Gastrocnemius medialis (tissue), 4 donors: ENCODE measurements at regions not wholly inside any gene's neighbourhood (a gene's known extent, or its start where the extent isn't known, plus 50 kb on each side); places are given as distances from the start of the nearest gene placed in this dataset.

Source experiments
- ATAC-seq, 2 donors: fragments of 150-250 bp; one replicate each; pipeline ENCODE4 v1.9.1; 2016
- DNase-seq, 2 donors: peaks; one replicate each; pipeline ENCODE4 v3.0.0-alpha.2; 2019
- H3K27ac ChIP-seq, 4 donors: fragments of 200-600 bp; sonication (generic); 1 replicate in 1 of 4; 2 replicates in 3 of 4; pipeline ENCODE4 v1.5.1; 2016 to 2018; ENCODE audit warnings: mild to moderate bottlenecking in 2 of 4, moderate library complexity in 1 of 4
- H3K27me3 ChIP-seq, 3 donors: fragments of 200-600 bp; sonication (generic) in 2 of 3; 1 replicate in 1 of 3; 2 replicates in 2 of 3; pipeline versions ENCODE4 v1.5.1 to v1.6.0; 2016 to 2019; ENCODE audit warnings: mild to moderate bottlenecking in 1 of 3, moderate library complexity in 1 of 3
- H3K36me3 ChIP-seq, 2 donors: fragments of 200-600 bp; sonication (generic) in 1 of 2; one replicate each; pipeline ENCODE4 v1.5.1; 2017 to 2018
- H3K4me1 ChIP-seq, 2 donors: fragments of 200-600 bp; sonication (generic) in 1 of 2; one replicate each; pipeline ENCODE4 v1.5.1; 2016 to 2017; ENCODE audit warnings: mild to moderate bottlenecking in 2 of 2
- H3K4me3 ChIP-seq, 4 donors: fragments of 200-600 bp; sonication (generic) in 3 of 4; 1 replicate in 1 of 4; 2 replicates in 3 of 4; pipeline ENCODE4 v1.5.1; 2016 to 2019; ENCODE audit warnings: mild to moderate bottlenecking in 2 of 4
- H3K9me3 ChIP-seq, 3 donors: fragments of 200-600 bp; sonication (generic) in 2 of 3; 1 replicate in 1 of 3; 2 replicates in 2 of 3; pipeline ENCODE4 v1.5.1; 2016 to 2019
- CTCF ChIP-seq, 5 experiments: fragments of 450-650 bp in 3 of 5; fragments of 200-600 bp in 2 of 5; sonication (generic) in 2 of 5; IDR thresholded peaks in 4 of 5; conservative IDR thresholded peaks in 1 of 5; 1 replicate in 4 of 5; 2 replicates in 1 of 5; pipeline ENCODE4 v1.5.1; 2016 to 2019; ENCODE audit warnings: antibody characterized with exemption in 5 of 5, mild to moderate bottlenecking in 3 of 5, moderate library complexity in 3 of 5
- POLR2A ChIP-seq, 2 donors: fragments of 450-650 bp; IDR thresholded peaks; one replicate each; pipeline ENCODE4 v1.6.1; 2017; ENCODE audit warnings: antibody characterized with exemption in 2 of 2, mild to moderate bottlenecking in 2 of 2, moderate library complexity in 2 of 2
- in situ Hi-C, 4 donors: fragments of 200-750 bp; cut with MboI; loops; one replicate each; pipeline versions ENCODE4 v1.15.0 to v1.8.0; 2017; ENCODE audit warnings: low sequenced_read_pairs in 4 of 4
- intact Hi-C: fragments of 100-400 bp; cut with DNase I; formaldehyde crosslinking; loops from one replicate; pipeline ENCODE4 v1.15.1; 2023; ENCODE audit warnings: low total_unique reads

DNA sequence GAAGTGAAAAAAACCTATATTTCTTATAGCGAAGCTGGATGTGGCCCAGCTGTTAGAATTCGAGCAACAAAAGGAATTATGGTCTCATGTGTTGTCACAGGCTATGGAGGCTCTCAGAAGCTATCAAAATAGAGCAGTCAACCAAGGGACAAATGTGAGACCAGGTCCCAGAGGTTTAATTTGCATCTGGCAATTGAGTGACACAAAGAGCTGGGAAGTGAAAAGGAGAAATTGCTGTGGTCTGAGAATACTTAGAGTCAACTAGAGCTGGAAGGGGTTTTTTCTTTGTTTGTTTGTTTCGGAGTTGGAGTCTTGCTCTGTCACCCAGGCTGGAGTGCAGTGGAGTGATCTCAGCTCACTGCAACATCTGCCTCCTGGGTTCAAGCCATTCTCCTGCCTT is 61.3 kb upstream of the SMAD3 start:
- H3K4me3 ChIP-seq = no peak overlapping the region
- peaks cover 3 to 9% of the 10 kb centered on the region in 2 donors for H3K4me1 ChIP-seq
- intact Hi-C loops = no loop called here
- H3K36me3 ChIP-seq = no peaks in the 10 kb centered on the region
- H3K27ac ChIP-seq = no peak overlapping the region
- TF ChIP-seq CTCF (IDR thresholded peaks at IDR 0.05 in 4 of 5, conservative IDR thresholded peaks at IDR 0.05 in 1 of 5) (no peak), POLR2A (IDR thresholded peaks at IDR 0.05) (no peak)
- H3K9me3 ChIP-seq = no peaks in the 10 kb centered on the region
- in situ Hi-C loops = no loop called here
- H3K27me3 ChIP-seq = no peaks in the 10 kb centered on the region
- ATAC-seq (no peak), DNase-seq (no peak)

GRCh38 chr15:67005294-67005996 is 60.0 kb upstream of the SMAD3 start:
- Histone ChIP-seq H3K27me3 (no peaks in the 10 kb centered on the region), H3K4me3 (no peak overlapping the region), H3K4me1 (peaks cover 3 to 9% of the 10 kb centered on the region in 2 donors), H3K27ac (no peak overlapping the region), H3K9me3 (no peaks in the 10 kb centered on the region), H3K36me3 (no peaks in the 10 kb centered on the region)
- TF ChIP-seq CTCF (IDR thresholded peaks at IDR 0.05 in 4 of 5, conservative IDR thresholded peaks at IDR 0.05 in 1 of 5) (no peak), POLR2A (IDR thresholded peaks at IDR 0.05) (no peak)
- no peak for ATAC-seq
- in situ Hi-C loops = no loop called here
- no peak for DNase-seq
- intact Hi-C loops = no loop called here

DNA sequence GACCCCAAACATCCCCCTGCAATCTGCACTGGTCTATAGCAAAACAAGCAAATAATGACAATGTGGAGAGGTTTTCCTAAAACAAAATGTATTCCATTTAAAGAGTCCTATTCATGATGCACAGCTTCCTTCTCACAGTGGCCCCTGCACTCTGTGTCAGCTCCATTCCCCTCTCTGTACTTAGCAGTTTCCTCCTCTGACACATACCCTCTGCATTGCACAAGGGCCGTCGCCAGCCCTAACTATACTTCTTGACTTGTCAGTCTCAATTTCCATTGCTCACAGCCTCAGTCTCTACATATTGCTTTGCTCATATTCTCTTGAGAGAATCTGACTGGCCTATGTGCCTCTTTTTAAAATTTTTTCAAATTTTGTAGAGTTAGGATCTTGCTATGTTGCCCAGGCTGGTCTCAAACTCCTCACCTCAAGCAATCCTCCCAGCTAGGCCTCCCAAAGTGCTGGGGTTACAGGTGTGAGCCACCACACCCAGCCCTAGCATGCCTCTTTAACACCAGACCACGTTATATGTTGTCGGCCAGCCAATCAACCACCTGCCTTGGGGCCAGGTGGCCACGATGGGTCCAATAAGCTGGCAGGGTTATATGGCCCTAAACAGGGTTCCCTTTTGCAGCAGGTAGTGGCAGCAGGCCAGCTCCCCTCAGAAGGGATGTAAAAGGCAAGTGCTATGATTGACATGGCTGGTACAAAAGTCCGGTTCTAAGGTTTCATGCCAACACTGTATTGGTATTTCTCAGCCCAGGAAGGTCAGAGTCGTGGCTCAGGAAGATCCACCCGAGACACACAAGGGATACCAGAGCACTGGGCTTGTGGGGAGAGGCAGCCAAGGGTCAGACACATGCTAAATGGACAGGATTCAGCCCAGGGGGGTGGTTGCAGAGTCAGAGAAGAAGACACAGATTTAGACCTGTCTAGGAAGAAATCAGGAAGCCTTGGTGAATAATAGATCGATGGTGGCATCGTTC is 59.0 kb upstream of the SMAD3 start:
- Histone ChIP-seq H3K4me3 (no peak overlapping the region), H3K27ac (no peak overlapping the region), H3K36me3 (no peaks in the 10 kb centered on the region), H3K27me3 (no peaks in the 10 kb centered on the region), H3K4me1 (peaks cover 3 to 9% of the 10 kb centered on the region in 2 donors), H3K9me3 (no peaks in the 10 kb centered on the region)
- intact Hi-C loops = no loop called here
- TF ChIP-seq POLR2A (IDR thresholded peaks at IDR 0.05) = no peak
- no peak for TF ChIP-seq CTCF (IDR thresholded peaks at IDR 0.05 in 4 of 5, conservative IDR thresholded peaks at IDR 0.05 in 1 of 5)
- in situ Hi-C loops = no loop called here
- ATAC-seq = no peak
- DNase-seq = no peak

- no peaks in the 10 kb centered on the region for H3K36me3 ChIP-seq
- in situ Hi-C loops (no loop called here), intact Hi-C loops (no loop called here)
- no peak overlapping the region for H3K4me3 ChIP-seq
- no peaks in the 10 kb centered on the region for H3K4me1 ChIP-seq
- TF ChIP-seq CTCF (IDR thresholded peaks at IDR 0.05 in 4 of 5, conservative IDR thresholded peaks at IDR 0.05 in 1 of 5) (no peak), POLR2A (IDR thresholded peaks at IDR 0.05) (no peak)
- ATAC-seq (no peak), DNase-seq (no peak)
- no peak overlapping the region for H3K27ac ChIP-seq
- no peaks in the 10 kb centered on the region for H3K27me3 ChIP-seq
- no peaks in the 10 kb centered on the region for H3K9me3 ChIP-seq
Observed at GRCh38 chr15:67009576-67010569, 55.5 kb upstream of the SMAD3 start.
